Tibial nerve (tissue), 4 donors: ENCODE measurements at regions not wholly inside any gene's neighbourhood (a gene's known extent, or its start where the extent isn't known, plus 50 kb on each side); places are given as distances from the start of the nearest gene placed in this dataset.
A peak's percentile ranks its signal among the peaks of the same experiment; 100 is the strongest.

Experiments used
- DNase-seq, 2 donors: peaks; one replicate each; pipeline ENCODE4 v3.0.0-alpha.2; 2019; ENCODE audit warnings: low spot score in 2 of 2
- H3K27ac ChIP-seq, 4 donors: fragments of 200-600 bp; sonication (generic) in 3 of 4; one replicate each; pipeline ENCODE4 v1.5.1; 2017 to 2019; ENCODE audit warnings: mild to moderate bottlenecking in 1 of 4
- H3K27me3 ChIP-seq, 2 donors: fragments of 200-600 bp; sonication (generic) in 1 of 2; one replicate each; pipeline versions ENCODE4 v1.5.1 to v1.6.0; 2017 to 2019
- H3K36me3 ChIP-seq, 3 donors: fragments of 200-600 bp; sonication (generic); one replicate each; pipeline ENCODE4 v1.5.1; 2018 to 2019
- H3K4me1 ChIP-seq, 4 donors: fragments of 200-600 bp; sonication (generic) in 3 of 4; one replicate each; pipeline ENCODE4 v1.5.1; 2017 to 2019
- H3K4me3 ChIP-seq, 4 donors: fragments of 200-600 bp; sonication (generic) in 3 of 4; one replicate each; pipeline ENCODE4 v1.5.1; 2017 to 2019; ENCODE audit warnings: mild to moderate bottlenecking in 1 of 4, moderate library complexity in 1 of 4
- H3K9me3 ChIP-seq, 4 donors: fragments of 200-600 bp; sonication (generic) in 3 of 4; one replicate each; pipeline ENCODE4 v1.5.1; 2017 to 2019
- CTCF ChIP-seq, 5 experiments: fragments of 200-600 bp in 3 of 5; fragments of 450-650 bp in 2 of 5; sonication (generic) in 3 of 5; IDR thresholded peaks; one replicate each; pipeline ENCODE4 v1.5.1; 2016 to 2019; ENCODE audit warnings: antibody characterized with exemption in 5 of 5, mild to moderate bottlenecking in 3 of 5, moderate library complexity in 2 of 5
- EP300 ChIP-seq, 2 donors: sonication (generic); formaldehyde crosslinking; IDR thresholded peaks; one replicate each; pipeline ENCODE4 v1.6.1; 2017; ENCODE audit warnings: antibody characterized with exemption in 2 of 2, mild to moderate bottlenecking in 1 of 2
- POLR2A ChIP-seq, 2 donors: fragments of 450-650 bp; IDR thresholded peaks; one replicate each; pipeline ENCODE4 v1.6.1; 2017; ENCODE audit warnings: antibody characterized with exemption in 2 of 2, mild to moderate bottlenecking in 2 of 2, moderate library complexity in 2 of 2
- WGBS, 2 donors: methylation state at CpG; one replicate each; pipeline ENCODE4 v1.1.5; 2018; 5-methylcytosine and 5-hydroxymethylcytosine counted together

GRCh38 chr6:134667111-134667510 is 282.8 kb downstream of the ALDH8A1 start:
- Histone ChIP-seq H3K4me3 (no peak overlapping the region), H3K9me3 (no peaks in the 10 kb centered on the region), H3K27ac (no peak overlapping the region), H3K4me1 (no peaks in the 10 kb centered on the region), H3K36me3 (no peaks in the 10 kb centered on the region), H3K27me3 (no peaks in the 10 kb centered on the region)
- TF ChIP-seq CTCF (IDR thresholded peaks at IDR 0.05) = no peak
- TF ChIP-seq POLR2A (IDR thresholded peaks at IDR 0.05) = no peak
- no peak for TF ChIP-seq EP300 (IDR thresholded peaks at IDR 0.05)
- no peak for DNase-seq
- 91 to 95% methylated on average over 2 of the region's 2 CpGs for WGBS, 2 donors

GRCh38 chr6:134666125-134666524 is 283.8 kb downstream of the ALDH8A1 start:
- Histone ChIP-seq H3K36me3 (no peaks in the 10 kb centered on the region), H3K27me3 (no peaks in the 10 kb centered on the region), H3K9me3 (no peaks in the 10 kb centered on the region), H3K4me3 (no peak overlapping the region), H3K27ac (no peak overlapping the region), H3K4me1 (no peaks in the 10 kb centered on the region)
- DNase-seq = no peak
- TF ChIP-seq POLR2A (IDR thresholded peaks at IDR 0.05) (no peak), EP300 (IDR thresholded peaks at IDR 0.05) (peak in 1 of 2 donors; percentile 38), CTCF (IDR thresholded peaks at IDR 0.05) (no peak)
- WGBS, 2 donors = 86 to 92% methylated on average over 2 of the region's 2 CpGs

GRCh38 chr6:134665029-134665723 is 284.7 kb downstream of the ALDH8A1 start:
- H3K4me1 ChIP-seq = no peaks in the 10 kb centered on the region
- no peak overlapping the region for H3K4me3 ChIP-seq
- TF ChIP-seq POLR2A (IDR thresholded peaks at IDR 0.05) (no peak), EP300 (IDR thresholded peaks at IDR 0.05) (no peak), CTCF (IDR thresholded peaks at IDR 0.05) (no peak)
- DNase-seq = no peak
- H3K36me3 ChIP-seq = no peaks in the 10 kb centered on the region
- H3K27ac ChIP-seq = no peak overlapping the region
- H3K27me3 ChIP-seq = no peaks in the 10 kb centered on the region
- 91 to 94% methylated on average over 10 of the region's 10 CpGs for WGBS, 2 donors
- H3K9me3 ChIP-seq = no peaks in the 10 kb centered on the region

GRCh38 chr6:134663800-134664535 is 285.9 kb downstream of the ALDH8A1 start:
- DNase-seq = no peak
- H3K27ac ChIP-seq = no peak overlapping the region
- no peaks in the 10 kb centered on the region for H3K4me1 ChIP-seq
- no peaks in the 10 kb centered on the region for H3K36me3 ChIP-seq
- 65 to 78% methylated on average over 3 of the region's 3 CpGs for WGBS, 2 donors
- H3K4me3 ChIP-seq = no peak overlapping the region
- H3K27me3 ChIP-seq = no peaks in the 10 kb centered on the region
- TF ChIP-seq POLR2A (IDR thresholded peaks at IDR 0.05) = no peak
- no peak for TF ChIP-seq CTCF (IDR thresholded peaks at IDR 0.05)
- no peak for TF ChIP-seq EP300 (IDR thresholded peaks at IDR 0.05)
- H3K9me3 ChIP-seq = no peaks in the 10 kb centered on the region

- Histone ChIP-seq H3K9me3 (no peaks in the 10 kb centered on the region), H3K4me1 (no peaks in the 10 kb centered on the region), H3K36me3 (no peaks in the 10 kb centered on the region), H3K27me3 (no peaks in the 10 kb centered on the region), H3K4me3 (no peak overlapping the region), H3K27ac (peak overlapping the region in 1 of 4 donors; percentile 32)
- 86 to 89% methylated on average over 4 of the region's 4 CpGs for WGBS, 2 donors
- TF ChIP-seq EP300 (IDR thresholded peaks at IDR 0.05) = no peak
- no peak for DNase-seq
These were observed 286.5 kb downstream of the ALDH8A1 start for GRCh38 chr6:134663356-134663755.
